ENCODE measurements at regions not wholly inside any gene's neighbourhood (a gene's known extent, or its start where the extent isn't known, plus 50 kb on each side); places are given as distances from the start of the nearest gene placed in this dataset.
"Not testable (repeated sequence)": the region's sequence is repeated elsewhere in the genome, so short reads cannot be mapped to it uniquely, and the experiment has no call there.

DNA sequence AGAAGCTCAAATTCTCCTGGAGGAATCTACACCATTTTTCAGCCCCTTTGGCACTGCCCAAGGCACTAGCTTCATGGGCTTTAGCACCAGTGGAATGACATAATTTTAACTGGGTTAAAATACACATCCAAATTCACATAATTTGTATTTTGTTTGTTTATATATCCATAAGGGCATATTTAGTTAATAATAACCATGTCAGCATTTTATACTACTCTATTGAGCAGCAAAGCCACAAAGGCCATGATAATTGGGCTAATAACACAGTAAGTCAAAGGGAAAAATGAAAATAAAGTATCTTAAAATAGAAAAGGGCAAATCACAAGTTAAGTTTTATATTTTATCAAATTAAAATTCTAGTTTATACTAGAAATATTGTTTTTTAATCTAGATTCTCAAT lies 262.7 kb upstream of the TACR3 start:
- no peak for DNase-seq

DNA sequence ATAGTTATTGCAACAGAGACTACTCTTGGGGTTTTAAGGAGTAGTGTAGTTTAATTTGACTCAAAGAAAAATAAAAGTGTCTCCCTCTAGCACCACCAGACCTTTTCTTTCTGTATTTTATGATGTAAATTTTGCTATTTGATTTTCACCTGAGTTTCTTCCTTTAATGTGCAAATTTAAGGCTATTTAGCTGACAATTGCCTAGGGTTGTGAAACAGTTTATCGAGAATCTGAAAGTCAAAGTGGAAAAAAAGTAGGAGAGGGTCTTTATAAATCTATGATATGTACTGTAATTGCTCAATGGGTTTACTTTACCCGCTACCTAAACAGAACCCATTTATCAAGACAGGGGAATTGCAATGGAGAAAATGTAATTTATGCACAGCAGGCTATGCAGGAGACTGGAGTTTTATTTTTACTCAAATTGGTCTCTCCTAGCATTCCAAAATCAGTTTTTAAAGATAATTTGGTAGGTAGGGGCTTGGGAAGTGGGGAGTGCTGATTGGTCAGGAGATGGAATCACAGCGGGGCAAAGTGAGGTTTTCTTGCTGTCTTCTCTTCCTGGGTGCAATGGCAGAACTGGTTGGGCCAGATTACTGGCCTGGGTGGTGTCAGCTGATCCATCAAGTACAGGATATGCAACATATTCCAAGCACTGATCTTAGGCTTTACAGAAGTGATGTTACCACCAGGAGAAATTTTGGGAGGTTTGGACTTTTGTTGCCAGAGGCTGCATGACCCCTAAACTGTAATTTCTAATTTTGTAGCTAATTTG lies 228.6 kb upstream of the TACR3 start:
- DNase-seq, result peak; percentile 77

DNA sequence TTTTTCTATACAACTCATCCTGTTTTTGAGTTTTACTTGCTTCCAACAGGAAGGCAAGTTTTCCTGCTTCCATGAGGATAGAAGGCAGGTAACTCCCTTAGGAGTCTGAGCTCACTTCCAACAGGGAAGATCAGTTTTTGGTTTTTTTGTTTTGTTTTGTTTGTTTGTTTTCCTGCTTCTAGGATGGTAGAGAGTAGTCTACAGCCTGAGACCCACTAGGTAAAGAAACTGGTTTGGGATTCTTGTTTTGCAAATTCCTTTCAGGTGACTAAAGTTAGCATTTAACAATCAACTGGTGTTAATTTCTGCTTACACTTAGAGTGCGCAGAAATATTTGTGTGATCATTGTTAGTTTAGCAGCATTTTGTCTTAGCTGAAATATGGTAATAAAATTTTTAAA lies 227.8 kb upstream of the TACR3 start:
- no peak for DNase-seq

DNA sequence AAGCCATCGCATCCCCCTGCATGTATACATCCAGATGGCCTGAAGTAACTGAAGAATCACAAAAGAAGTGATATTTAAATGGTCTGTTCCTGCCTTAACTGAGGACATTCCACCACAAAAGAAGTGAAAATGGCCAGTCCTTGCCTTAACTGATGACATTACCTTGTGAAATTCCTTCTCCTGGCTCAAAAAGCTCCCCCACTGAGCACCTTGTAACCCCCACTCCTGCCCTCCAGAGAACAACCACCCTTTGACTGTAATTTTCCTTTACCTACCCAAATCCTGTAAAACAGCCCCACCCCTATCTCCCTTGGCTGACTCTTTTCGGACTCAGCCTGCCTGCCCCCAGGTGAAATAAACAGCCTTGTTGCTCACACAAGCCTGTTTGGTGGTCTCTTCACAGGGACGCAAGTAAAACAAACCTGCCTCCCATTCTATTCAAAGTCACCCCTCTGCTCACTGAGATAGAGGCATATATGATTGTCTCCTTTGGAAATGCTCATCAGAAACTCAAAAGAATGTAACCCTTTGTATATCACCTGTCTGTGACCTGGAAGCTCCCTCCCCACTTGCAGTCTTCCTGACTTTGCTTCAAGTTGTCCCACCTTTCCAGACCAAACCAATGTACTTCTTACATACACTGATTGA lies 227.0 kb upstream of the TACR3 start:
- DNase-seq, result not testable (repeated sequence)

DNA sequence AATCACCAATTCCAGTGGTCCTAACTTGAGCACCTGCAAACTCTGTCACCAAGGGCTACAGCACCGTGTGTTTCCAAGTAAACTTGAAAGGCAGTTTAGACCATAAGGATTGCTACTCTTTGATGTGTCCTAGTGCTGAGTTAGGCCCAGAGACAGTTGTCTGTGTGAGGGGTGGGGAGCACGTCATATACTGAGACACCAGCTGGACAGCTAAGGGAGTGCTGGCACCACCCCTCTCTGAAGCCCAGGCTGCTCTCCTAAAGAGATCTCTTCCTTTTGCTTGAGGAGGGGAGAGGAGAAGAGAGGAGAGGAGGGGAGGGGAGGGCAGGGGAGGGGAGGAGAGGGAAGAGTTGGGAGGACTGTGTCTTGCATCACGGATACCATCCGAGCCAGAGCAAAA lies 218.7 kb upstream of the TACR3 start:
- DNase-seq, result no peak

DNA sequence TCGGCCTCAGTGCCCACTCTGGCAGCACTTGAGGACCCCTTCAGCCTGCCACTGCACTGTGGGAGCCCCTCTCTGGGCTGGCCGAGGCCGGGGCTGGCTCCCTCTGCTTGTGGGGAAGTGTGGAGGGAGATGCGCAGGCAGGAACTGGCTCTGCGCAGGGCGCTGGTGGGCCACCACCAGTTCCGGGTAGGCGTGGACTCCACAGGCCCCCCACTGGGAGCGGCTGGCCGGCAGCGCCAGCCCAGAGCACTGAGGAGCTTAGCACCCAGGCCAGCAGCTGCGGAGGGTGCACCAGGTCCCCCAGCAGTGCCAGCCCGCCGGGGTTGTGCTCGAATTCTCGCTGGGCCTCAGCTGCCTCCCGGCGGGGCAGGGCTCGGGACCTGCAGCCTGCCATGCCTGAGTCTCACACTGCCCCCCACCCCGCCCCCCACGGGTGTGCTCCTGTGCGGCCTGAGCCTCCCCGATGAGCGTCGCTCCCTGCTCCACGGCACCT lies 216.9 kb upstream of the TACR3 start:
- no peak for DNase-seq

DNA sequence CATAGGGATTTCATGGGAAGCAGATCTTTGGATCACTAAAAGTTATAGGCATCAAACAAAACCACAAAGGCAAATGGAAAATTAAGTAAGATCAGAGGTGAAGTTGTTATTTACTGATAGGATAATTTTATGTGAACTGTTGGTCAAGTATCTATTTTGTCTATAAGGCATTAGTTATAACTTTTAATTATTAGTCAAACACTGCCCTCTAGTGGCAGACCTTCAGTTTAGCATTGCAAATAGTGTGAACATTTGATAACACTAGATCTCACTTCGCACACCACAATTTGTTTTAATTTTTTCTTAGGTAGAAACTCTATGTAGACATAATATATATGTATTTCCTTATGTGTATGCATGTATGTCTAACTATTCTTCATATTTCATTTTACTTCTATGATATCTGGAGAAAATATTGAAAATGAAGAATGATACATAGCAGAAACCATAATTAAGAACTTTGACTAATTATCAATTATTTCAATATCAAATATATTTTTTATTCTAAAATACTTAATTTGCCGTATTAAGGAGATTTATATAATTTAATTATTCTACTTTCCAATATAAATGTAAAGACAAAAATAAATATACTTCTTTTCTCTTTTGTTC lies 214.5 kb upstream of the TACR3 start:
- DNase-seq, result no peak

DNA sequence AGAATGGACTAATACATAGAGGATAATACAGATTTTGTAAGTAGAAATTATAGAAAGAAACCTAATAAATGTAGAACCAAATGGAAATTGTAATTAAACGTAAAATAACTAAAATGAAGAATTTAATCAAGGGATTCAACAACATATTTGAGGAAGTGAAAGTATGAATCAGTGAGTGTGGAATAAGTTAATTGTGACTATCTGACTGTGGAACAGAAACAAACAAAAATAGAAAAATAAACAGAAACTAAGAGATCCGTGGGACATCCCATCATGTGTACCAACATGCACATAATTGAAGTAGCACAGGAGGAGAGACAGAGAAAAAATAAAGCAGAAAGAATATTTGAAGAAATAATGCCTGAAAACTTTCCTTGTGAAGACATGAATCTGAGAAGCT lies 208.6 kb upstream of the TACR3 start:
- DNase-seq, result no peak

DNA sequence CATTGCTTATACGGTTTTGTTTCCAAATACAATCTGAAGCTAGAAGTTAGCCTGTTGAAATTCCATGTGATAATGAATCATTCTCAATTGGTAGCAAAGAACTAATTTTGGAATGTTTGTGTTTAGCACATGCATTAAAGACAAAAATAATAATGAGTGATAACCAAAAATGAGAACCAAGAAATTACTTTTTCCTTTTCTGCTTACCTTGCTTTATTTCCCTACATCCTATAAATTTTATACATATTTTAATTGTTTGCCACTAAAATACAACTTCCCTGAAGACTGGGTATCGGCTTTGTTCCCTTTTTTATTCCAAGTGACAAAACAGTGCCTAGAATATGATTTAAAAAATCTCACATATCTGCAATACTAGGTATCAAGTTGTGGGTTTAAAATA lies 203.8 kb upstream of the TACR3 start:
- DNase-seq, result no peak

DNA sequence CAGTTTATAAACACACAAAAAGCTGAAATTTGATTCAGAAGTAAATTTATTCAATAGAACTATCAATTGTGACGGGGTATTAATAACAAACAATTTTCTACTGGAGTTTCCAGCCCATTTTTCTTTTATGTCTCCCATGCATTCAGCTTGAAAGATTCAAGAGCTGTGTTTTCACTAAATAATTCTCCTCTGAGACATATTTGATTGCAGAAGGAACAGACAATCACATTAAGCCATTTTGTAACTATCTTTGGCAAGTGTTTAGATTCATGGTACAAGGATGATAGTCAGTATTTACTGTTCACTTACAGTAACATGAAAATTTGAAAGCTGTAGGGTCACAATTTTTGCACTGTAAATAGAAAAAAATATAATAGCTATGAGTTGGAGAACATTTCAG lies 198.4 kb upstream of the TACR3 start:
- DNase-seq, result no peak

DNA sequence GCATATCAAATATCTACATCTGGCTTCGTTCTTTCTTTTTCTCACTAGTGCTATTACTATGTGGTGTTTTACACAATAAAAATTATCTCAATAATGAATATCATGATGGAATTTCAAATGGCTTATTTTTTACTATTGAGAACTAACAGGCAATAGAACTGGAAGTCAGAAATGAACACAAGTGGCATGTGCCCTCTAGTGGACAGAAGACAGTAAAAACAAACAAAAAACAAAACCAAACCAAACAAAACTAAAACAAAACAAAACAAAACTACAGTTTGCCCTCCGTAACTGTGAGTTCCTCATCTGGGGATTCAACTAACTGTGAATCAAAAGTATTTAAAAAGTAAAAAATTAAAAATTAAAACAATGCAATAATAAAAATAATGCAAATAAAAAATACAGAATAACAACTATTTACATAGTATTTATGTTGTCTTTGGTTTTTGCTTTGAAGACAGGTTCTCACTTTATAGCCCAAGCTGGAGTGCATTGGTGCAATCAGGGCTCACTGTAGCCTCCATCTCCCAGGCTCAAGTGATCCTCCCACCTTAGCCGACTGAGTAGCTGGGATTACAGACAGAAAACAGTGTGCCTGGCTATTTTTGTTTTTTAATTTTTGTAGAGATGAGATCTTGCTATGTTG lies 195.6 kb upstream of the TACR3 start:
- DNase-seq, result no peak

DNA sequence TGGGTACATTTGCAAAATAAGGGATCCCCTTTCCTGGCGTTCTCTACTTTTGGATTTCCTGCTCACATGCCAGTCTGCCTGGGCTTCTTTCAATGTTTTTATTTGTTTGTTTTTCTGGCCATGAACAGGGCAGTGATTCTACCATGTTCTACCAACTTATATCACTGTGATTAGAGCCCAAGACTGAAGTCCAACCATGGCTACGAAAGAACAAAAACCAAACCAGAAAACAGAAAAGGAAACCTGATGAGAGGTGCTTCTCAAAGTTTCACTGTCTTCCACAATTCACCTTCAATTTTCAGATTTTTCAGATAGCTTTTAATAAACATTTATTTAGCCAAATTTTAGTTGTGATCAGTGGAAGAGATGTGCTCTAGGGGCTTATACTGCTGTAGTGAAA lies 187.6 kb upstream of the TACR3 start:
- no peak for DNase-seq

DNA sequence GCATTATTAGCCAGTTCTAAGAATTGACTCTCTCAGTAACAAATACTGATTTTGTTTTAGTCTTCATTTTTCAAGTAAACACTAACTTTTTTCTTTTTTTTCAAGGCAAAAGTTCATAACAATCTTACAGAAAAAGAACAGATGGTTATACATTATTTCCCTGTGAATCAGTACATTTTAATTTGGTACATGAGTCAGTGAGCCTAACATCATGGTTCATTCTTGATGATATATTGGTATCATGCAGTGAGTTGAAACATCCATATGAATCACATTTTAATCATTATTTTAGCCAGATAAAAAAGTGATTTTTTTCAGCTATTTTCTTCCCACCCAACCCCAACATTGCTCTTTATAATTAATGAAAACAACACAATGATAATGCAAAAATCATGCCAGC lies 184.3 kb upstream of the TACR3 start:
- no peak for DNase-seq

DNA sequence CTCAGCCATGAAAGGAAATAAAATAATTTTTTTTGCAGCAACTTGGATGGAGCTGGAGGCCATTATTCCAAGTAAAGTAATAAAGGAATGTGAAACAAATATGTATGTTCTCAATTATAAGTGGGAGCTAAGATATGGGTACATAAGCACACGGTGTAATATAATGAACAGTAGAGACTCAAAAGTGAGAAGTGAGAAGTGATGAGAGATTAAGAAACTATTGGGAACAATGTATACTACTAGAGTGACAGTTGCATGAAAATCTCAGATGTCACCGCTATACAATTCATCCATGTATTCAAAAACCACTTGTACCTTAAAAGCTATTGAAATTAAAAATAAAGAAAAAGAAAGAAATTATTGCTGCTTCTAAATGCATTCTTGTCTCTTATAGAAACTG lies 182.9 kb upstream of the TACR3 start:
- no peak for DNase-seq

DNA sequence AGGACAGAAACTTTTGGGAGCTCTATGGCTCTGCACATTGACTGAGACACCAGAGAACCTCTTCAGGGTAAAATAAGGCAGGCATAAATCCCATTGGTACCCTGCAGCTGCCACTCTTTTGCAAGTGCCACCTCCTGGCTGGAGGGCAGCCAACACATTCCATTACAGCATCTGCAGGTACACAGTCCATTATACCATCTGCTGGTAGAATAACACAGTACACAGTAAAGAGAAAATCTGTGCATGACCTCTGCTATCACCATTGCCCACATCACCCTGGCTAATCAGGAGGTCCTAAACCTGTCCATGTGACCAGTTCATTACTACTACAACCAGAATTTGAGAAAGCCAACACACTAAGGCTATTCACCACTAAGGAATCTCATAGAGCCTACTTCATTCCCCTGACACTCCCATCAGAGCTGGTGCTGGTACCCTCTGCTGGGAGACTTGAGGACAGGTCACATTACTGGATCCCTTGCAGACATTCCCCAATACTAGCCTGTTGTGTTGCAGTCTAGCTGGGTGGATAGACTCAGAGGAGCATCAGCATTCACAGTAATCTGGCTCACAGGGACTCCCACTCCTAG lies 176.2 kb upstream of the TACR3 start:
- no peak for DNase-seq

DNA sequence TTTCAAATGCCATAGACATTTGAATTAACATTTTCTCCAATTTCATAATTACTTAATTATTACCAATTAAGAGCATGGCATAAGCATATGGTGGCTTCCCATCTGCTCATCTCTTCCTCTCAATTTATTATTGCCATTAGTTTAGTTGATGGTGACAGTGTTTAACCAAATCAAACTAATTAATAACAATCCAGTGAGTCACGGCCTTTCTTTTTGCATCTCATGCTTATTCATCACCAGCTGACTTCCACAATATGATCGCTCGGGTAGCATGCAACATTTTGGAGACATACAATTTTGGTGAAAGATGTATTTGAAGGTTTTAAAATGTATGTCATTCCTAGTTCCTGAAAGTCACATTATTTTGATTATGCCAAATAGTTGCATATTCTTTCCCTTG lies 172.8 kb upstream of the TACR3 start:
- no peak for DNase-seq

DNA sequence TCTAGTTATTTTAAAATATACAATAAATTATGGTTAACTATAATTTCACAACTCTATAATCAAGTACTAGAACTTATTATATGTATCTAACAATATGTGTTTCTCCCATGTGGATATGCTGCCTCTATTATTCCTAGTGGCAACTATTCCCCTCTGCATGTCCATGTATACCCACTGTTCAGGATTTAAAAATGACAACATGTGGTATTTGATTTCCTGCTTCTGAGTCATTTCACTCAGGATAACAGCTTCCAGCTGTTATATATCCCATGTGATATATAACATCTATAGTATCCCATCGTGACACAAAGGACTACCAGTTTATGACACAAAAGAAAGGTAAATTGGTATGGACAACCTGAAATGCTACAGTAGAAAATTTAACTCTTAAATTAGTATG lies 167.4 kb upstream of the TACR3 start:
- no peak for DNase-seq

DNA sequence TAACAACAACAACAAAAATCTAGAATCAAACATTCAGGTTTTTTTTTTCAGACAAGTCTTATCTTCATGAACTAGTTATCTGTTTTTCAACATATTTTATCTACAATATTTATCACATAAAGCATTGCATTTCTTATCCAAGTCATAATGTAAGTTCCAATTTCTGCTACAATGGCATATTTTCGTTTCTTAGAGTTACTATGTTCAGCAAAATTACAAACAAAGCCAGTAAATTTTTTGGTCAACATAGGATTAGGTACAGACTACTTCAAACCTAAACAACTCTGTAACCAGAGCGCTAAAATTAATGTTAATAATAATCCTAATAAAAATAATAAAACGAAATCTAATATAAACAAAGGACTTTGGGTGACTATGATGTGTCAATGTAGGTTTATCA lies 165.4 kb upstream of the TACR3 start:
- no peak for DNase-seq

DNA sequence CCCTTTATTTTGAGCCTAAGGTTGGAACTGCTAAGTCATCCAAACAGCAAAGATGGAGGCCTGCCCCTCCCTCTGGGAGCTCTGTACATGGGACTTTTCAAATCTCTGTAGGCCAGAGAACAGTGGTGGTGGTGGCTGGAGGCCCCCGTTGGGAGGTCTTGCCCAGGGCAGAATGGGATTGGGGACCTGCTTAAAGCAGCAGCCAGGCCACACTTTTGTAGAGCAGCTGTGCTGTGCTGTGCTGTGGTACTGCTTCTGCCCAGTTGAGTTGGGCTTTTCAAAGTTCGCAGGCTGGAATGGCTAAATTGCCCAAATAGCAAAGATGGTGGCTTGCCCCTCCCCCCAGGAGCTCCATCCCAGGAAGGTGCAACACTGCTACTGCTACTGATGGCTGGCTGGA lies 147.5 kb upstream of the TACR3 start:
- DNase-seq, result no peak

DNA sequence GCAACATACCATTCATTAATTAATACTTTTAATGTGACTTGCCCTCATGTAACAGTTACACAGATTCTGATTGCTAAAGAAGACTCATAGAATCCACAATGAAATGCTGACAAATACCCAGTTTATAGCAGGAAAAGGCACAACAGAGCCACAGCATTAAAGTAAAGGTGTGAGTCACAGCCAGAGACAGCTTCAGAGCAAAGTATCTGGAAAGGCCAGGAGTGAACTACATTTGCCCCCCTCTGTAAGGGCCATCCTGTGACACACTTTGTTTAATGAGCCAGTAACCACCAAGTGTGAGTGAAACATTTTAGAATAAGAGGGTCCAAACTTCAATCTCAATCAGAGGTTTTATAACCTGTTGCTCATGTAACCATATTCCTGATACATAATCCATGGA lies 133.8 kb upstream of the TACR3 start:
- peak; percentile 60 for DNase-seq

DNA sequence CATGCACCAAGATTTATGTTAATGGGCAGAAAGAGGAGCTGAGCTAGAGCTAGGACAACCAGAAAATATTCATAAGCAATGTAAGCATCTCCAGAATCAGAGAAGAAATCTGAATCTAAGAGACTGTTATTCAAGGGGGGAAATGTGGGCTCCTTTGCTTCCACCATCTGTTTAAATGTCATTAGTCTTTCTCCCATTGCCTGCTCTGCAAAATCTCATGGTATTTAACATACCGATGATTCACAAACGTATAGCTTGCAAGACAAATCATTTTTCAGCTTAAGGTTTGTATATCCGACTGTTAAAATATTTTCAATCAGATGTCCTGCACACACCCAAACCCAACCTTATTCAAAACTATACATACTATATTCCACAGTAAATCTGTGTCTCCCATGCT lies 133.4 kb upstream of the TACR3 start:
- DNase-seq, result no peak

DNA sequence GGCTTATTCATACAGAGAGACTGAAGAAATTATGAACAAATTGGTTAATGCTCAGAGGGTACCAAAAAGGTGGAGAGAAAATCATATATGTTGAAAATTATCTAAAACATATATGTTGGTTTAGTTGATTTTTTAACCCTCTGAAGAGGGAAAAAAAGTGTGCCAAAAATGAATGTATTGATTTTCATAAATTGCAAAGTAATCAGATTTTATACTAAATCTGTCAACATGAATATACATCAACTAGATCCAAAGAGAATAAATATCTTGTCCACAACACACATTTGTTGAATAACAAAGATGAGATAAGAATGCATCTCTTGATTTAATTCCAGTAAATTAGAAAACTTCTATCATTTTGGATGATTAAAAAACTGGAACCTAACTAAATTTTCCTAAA lies 125.3 kb upstream of the TACR3 start:
- no peak for DNase-seq

DNA sequence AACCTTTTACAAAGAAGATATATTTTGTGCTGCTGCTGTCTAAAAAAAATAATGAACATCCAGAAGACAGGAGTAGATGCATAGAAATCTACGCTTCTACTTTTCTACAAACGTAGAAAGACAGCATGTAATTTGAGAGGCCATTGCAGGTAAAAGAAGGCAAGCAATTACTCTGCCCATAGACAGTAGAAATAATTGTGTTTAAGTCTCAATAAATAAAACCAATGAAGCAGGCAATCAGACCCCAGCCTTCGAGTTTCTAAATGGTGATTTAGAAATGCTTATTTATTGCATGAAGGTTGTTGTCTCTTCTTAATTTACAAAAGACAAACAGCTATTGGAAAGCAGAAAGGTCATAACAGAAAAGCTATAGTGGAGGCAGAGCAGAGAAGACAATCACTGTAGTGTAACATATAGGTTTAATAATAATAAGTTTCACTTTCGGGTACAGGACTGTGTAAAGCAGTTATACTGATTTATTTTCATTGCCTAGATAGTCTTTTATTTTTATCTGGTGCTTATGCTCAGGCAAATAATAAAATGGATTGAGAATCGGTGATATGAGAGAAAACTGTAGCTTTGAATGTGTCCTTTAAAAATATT lies 123.0 kb upstream of the TACR3 start:
- DNase-seq, result no peak

All from islet precursor cell (in vitro differentiated cells).